Adrenal gland (tissue), 5 donors: ENCODE measurements at regions not wholly inside any gene's neighbourhood (a gene's known extent, or its start where the extent isn't known, plus 50 kb on each side); places are given as distances from the start of the nearest gene placed in this dataset.

ENCODE experiments used
- CTCF ChIP-seq, 6 experiments: fragments of 450-650 bp in 4 of 6; fragments of 200-600 bp in 2 of 6; sonication (generic) in 1 of 6; IDR thresholded peaks; 1 replicate in 5 of 6; 2 replicates in 1 of 6; pipeline versions ENCODE4 v1.5.1 to v1.8.0; 2016 to 2021; ENCODE audit warnings: antibody characterized with exemption in 6 of 6, mild to moderate bottlenecking in 2 of 6, moderate library complexity in 1 of 6
- POLR2A ChIP-seq, 2 donors: fragments of 450-650 bp; IDR thresholded peaks; one replicate each; pipeline ENCODE4 v1.6.1; 2017; ENCODE audit warnings: antibody characterized with exemption in 2 of 2, mild to moderate bottlenecking in 2 of 2, moderate library complexity in 1 of 2
- donor health status: DM: no; HTN: no; CAD: no.

GRCh38 chr1:181998858-181999257 lies 62.7 kb downstream of the ZNF648 start:
- no peak for TF ChIP-seq POLR2A (IDR thresholded peaks at IDR 0.05)
- no peak for TF ChIP-seq CTCF (IDR thresholded peaks at IDR 0.05)
